NCI-H510A (cell line): ENCODE measurements at regions not wholly inside any gene's neighbourhood (a gene's known extent, or its start where the extent isn't known, plus 50 kb on each side); places are given as distances from the start of the nearest gene placed in this dataset.
"Not testable (repeated sequence)": the region's sequence is repeated elsewhere in the genome, so short reads cannot be mapped to it uniquely, and the experiment has no call there.

ENCODE experiments used
- DNase-seq: peaks from one replicate; lab custom pipeline; 2025; lab: John Stamatoyannopoulos, UW

DNA sequence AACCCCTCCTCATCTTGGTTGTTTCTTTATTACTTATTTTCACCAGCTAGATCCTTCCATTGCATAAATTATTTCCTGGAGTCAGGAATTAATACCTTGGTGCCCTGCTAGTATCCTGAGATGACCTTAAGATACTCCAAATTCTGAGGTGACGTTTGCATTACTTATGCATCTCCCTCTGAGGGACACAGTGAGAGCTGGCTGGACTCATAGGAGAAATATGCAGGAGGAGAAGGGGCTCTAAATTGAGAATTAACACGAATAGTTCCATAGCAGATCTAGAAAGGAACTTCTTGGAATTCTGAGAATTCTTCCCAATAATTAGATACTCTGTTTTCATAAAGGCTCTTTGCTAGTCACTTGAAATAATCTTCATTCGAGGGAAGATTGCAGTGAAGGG is 310.6 kb upstream of the ZEB2 start:
- no peak for DNase-seq

DNA sequence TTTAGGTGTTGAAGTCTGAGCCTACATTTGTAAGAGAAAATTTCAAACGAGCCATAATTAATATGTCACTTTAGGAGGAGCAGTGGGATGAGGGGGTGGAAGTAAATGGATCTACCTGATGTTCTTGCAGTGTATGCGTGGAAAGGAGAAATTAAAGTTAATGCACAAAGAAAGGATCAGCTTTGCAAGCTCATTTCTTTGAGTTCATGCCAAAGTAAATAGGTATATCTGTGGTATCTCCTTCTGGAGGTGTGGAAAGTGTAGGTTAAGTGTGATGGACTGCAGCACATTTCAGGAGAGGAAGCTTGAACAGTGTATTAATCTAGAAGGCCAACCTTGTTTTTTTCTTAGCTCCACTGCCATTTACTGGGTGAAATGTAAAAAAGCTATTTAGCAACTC is 307.5 kb upstream of the ZEB2 start:
- no peak for DNase-seq

DNA sequence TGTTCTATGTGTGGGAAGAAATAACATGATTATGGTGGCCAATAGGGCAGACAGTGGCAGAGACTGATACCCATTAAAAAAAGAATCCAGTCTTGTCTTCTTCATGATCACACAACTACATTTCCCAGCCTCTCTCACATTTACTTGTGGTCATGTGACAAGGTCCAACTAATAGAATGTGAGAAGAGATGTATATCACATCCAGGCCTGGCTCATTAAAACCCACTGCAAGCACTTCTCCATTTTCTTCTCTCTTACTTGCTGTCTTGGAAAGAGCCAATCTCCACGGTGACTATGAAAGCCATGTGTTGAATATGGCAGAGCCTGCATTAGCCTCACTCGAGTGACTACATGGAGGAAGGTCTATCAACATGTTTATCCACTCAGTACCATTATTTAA is 306.2 kb upstream of the ZEB2 start:
- no peak for DNase-seq

DNA sequence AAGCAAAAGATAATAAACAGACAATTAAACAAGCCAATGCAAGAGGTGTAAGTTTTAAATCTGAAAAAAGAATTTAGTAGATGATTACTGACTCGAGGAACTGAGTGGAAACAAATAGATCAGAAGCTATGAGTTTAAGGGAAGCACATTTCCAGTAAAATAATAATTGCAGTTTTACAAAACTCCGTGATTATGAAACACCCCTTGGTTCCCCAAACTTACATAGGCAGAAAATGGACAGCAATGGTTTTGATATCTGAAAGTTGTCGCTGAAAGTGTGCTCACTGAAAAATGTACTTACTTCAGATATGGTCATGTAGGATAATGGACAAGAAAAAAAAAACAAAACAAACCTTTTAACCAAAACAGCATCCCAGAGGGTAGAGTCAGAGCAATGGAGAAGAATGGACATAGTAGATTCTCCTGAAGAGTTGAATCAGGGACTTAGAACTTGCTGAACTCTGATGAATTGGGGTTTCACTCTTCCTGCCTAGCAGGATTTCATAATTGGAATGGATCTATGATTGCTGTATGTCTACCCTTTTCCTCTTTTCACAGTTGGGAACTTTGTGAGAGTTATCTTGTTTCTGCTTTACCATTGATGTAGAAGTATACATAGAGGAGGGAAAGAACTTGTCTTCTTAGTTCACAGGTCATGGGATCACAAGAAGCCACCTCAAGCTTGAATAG is 305.6 kb upstream of the ZEB2 start:
- no peak for DNase-seq

DNA sequence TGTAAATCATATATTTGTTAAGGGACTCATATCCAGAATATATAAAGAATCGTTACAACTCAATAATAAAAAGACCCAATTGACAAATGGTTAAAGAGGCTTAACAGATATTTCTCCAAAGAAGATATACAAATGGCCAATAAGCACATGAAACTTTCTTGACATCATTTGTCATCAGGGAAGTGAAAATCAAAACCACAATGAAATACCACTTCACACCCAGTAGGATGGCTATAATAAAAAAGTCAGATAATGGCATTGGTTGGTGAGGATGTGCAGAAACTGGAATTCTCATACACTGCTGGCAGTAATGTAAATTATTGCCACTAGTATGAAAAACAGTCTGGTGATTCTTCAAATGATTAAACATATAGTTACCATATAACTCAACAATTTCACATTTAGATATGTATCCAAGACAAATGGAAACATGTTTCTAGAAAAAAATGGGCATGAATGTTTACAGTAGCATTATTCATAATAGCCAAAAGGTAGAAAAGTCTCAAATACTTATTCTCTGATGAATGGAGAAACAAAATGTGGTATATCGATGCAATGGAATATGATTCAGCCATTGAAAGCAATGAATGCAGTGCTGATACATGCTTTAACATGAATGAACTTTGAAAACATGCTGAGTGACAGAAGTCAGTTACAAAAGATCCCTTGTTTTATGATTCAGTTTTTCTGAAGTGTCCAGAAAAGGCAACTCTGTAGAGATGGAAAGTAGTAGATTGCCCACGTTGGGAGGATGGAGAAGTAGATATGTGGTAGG is 304.6 kb upstream of the ZEB2 start:
- DNase-seq, result no peak

DNA sequence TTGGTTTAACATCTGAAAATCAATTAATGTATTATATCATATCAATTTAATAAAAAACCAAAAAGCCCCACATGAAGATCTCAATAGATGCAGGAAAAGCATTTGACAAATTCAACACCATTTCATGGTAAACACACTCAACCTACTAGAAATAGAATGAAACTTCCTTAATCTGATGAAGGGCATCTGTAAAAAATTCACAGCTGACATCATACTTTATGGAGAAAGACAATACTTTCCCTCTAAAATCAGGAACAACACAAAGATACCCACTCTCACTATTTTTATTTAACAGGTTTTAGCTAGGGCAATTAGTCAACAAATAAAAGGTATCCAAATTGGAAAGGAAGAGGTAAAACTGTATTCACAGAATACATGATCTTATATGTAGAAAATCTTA is 303.0 kb upstream of the ZEB2 start:
- no peak for DNase-seq

DNA sequence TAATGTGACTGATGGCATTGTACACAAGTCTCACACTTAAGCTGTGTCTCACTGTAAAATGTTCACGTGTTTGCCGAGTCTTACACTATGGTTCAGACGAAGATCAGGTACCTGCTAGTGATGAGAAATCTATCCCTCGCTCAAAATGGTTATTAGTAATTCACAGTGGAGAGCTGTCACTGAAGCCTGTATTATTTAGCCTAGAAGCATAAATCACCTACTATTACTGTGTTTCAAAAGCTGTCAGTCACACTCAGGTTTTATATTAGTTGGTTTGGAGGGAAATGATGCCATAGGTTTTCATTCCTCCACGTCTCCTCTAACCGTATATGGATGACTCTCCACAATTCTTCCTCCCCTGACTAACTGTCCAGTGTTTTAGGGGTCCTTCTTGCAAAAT is 292.4 kb upstream of the ZEB2 start:
- DNase-seq, result no peak

DNA sequence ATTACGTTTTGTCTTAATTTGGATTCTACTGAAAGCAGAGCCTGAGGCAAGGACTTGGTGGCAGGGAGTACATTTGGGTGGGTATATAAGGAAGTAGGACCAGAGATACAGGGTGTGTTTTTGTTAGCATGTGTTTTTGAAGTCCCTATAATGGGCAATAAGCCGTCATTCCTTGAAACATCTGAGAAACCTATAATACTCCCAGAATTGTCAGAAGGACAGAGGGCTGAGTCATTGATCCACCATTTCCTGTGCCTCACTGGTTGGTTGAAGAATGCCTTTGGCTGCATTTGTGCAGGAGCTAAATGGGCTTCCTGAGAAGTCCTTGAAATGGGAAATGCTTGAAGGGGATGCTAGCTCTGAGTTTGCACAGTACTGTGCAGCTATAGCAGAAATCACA is 281.8 kb upstream of the ZEB2 start:
- no peak for DNase-seq

DNA sequence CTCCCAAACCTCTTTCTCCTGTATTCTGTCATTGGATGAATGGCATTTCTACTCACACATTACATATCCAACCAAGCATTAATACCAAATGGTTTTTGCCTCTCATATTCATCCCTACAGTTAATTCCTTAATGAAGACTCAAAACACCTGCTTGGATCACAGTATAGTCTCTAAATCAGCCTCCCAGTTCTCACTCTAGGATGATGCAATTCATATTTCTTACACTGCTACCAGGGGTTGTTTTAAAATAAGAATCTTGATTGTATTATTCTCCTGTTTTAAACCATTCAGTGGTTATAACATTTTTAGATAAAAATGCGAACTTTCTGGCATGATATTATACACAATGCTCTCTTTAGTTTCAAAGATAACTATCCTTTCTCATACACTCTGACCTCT is 281.4 kb upstream of the ZEB2 start:
- DNase-seq, result no peak

DNA sequence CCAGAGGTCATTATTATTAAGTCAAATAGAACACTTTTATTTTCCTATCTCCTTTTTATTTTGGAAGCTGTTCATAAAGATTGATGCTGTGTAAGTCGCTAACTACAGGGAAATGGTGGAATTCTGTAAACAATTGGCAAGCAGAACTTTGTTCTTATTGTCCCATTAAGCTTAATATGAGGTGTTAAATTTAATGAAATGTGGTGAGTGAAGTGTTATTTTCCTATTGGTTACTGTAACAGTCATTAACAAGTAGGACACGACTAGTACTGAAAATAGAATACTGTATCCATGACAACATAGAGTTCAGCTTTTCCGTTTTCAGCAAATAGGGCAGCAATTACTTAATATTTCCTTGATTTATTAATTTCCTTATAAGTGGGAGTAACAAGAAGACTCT is 279.1 kb upstream of the ZEB2 start:
- DNase-seq, result no peak

DNA sequence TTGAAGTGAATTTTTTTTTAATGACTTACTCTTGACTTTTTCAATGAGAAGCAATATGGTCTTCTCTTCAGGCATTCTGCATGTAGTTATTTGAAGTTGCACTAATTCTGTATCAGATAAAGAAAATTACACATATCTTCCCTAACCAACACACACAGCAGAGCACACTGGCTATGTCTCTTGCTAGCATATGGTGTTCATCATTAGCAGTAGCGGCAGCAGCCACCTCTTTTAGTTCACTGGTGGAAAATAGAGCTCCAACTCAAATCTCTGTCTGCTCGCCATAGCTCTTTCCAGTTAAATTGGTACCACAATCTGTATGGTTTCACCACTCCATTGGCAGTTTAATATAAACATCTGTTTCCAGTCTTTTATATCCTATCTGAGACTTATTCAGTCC is 278.1 kb upstream of the ZEB2 start:
- DNase-seq, result no peak

DNA sequence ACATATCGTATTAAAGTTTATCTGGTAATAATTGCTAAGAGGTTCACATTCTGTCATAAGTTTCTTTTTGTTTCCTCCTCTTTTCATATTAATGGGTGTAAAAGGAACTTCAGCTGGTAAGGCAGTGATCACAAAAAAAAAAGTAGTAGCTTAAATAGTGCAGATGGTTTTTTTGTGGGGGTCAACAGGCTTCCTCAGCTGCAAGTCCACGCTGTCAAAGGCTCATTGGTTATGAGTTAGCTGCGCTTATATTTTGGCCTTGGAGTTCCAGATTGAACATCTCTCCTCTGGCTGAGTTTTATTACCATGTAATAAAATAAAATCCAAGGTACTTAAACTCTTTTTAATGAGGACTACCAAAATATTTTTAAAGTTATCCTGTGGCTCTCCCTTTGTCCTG is 277.0 kb upstream of the ZEB2 start:
- DNase-seq, result no peak

DNA sequence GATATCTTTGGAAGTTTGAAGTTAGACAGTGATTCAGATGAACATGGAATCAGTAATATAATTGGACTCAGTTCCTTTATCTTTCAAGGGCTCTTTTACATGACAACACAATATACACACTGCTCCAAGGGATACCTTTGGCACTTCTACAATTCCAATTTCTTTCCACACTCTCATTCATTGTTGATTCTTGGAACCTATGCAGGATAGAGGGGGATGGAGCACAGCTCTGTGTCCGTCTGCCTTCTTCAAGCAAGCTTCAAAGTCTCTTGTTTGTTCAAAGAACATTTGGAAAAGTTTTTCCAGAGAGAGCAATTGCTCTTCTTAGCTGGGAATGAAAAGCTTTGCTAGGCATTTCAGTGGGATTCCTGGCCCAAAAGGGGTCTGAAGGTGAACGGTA is 276.2 kb upstream of the ZEB2 start:
- DNase-seq, result no peak

DNA sequence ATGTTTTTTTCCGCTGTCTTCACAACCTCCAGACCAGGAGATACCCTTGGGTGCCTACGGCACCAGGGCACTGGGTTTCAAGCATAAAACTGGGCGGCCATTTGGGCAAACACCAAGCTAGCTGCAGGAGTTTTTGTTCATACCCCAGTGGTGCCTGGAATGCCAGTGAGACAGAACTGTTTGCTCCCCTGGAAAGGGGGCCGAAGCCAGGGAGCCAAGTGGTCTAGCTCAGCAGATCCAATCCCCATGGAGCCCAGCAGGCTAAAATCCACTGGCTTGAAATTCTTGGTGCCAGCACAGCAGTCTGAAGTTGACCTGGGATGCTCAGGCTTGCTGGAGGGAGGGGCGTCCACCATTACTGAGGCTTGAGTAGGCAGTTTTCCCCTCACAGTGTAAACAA is 265.3 kb upstream of the ZEB2 start:
- DNase-seq, result no peak

DNA sequence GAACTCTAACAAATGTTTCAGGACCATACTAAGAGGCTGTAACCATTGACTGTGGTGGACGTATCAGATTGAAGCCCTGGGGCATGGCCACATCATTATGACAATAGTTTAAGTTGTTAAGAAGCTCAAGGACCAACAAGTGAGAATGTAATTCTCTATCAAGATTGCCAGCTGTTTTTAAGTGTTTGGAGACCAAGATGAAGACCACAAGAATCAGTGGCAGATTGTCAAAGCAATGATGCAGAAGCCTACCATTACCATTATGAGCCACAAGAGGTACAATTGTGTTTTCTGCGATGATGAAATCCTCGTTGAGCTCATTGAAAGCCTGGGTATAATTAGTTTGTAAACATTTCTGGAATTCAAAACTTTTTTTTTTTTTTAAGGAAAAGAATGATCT is 261.1 kb upstream of the ZEB2 start:
- DNase-seq, result no peak

DNA sequence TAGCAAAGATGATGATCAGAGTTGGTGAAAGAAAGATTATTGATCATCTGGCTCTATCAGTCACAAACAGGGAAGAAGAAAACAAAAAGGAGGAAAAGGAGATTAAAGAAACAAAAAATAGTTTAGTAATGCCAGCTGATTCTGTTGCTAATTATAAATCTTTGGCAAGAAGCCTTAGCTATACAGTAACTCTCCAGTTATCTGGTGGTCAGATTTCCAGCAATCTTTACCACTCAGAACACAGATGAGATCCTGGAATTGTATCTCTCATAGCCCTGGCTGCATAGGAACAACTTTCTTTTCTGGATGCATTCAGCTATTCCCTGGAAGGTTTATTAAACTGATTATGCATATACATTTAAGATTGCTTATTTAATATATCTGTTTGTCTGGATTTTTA is 256.8 kb upstream of the ZEB2 start:
- no peak for DNase-seq

DNA sequence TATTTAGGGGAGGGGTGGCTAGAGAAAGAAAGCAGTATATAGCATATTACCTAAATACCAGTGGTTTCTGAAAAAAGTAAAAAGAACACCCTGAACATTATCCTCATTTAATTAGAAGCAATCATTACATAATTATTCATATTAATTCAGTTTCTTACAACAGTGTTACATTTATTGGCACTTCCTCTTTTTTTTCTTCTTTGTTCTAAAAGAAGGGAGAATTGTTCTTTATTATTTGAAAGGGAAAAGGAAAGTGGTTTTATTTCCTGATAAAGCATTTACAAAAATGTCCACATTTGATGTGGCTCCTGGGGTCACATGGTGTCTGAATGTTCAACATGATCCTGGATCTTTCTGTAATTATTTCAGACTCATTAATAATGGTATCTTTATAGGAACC is 254.9 kb upstream of the ZEB2 start:
- no peak for DNase-seq

DNA sequence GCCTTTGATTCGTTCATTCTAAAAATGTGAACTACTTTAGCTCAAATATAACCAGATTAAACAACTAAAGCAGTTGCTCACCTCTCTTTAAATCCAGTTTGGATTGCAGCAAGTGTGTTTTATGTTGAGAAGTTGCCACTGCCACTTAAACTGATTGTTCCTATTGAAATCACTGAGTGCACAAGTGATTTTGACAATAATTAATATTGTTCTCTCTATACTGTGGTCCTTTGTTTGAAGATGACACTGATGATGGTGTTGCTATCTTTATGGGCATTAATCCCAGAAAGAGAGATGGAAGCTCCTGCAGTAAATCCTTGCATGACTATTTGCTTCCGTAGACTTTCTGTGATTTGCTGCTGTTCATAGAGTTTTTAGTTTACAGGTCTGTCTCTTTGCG is 251.4 kb upstream of the ZEB2 start:
- no peak for DNase-seq

DNA sequence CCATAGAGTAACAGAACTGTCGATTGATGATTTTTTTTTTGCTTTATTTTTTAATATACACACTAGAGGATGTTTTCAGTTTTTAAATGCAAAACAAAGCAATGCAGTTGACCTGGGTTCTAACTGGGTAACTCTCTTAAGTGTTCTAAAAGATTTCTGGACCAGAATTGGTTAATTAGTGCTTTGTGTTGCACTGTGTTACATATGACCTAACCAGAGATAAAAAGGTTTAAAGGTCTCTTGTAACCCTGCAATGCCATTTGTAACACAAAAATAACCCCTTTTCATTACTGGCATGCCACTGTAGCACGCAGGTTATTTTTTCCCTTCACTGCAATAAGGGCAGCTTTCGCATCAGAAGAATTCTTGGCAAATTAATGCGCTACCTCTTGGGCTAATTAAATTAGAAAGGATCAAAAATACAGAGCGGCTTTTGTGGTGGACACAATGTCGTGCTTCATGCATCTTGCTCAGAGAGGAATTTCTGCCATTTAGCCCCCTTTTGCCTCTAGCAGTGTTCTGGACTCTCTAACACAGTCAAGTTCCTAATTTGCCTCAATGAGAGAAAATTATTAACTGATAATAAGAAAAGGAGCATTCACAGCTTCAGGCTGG is 250.8 kb upstream of the ZEB2 start:
- no peak for DNase-seq

DNA sequence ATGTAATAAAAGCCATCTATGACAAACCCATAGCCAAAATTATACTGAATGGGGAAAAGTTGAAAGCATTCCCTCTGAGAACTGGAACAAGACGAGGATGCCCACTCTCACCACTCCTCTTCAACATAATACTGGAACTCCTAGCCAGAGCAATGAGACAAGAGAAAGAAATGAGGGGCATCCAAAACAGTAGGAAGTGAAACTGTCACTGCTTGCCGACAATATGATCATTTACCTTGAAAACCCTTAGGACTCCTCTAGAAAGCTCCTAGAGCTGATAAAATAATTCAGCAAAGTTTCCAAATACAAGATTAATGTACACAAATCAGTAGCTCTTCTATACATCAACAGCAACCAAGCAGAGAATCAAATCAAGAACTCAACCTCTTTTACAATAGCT is 241.0 kb upstream of the ZEB2 start:
- DNase-seq, result not testable (repeated sequence)

DNA sequence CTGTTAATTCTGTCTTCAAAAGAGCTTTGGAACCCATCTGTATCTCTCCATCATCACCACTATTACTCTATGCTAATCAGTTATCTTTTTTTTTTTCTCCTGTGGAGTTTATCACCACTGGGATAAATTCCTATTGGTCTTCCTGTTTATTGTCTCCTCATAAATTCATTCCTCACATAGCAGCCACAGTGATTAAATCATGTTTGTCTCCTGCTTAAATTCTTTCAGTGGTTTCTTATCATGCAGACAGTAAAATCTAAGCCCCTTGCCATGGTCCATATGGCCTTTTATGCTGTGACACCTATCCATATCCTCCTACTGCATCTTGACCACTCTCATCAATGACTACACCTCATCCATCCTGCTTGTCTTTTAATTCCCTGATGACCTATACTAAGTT is 239.8 kb upstream of the ZEB2 start:
- no peak for DNase-seq

DNA sequence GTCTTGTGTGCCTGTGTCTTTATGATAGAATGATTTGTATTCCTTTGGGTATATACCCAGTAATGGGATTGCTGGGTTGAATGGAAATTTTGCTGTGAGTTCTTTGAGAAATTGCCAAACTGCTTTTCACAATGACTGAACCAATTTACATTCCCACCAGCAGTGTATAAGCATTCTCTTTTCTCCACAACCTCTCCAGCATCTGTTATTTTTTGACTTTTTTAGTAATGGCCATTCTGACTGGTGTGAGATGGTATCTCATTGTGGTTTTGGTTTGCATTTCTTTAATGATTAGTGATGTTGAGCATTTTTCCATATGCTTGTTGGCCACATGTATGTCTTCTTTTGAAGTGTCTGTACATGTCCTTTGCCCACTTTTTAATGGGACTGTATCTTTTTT is 238.3 kb upstream of the ZEB2 start:
- not testable (repeated sequence) for DNase-seq

DNA sequence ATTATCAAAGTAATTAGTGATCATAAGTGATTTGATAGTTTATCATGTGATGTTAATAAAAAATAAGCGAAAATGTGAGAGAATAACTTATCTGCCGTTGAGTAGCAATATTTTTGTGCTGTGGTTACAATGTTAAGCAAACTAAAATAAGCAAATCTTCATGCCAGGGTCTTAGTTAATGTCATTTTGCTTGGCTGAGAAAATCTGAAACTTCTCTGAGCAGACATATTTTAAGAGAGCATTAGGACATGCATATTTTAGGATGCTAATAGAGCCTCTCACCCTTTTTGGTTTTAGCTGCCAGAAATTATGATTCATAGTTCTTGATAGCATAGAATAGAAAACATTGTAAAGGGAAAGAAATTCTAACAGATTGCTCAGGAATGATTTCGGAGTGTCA is 233.5 kb upstream of the ZEB2 start:
- DNase-seq, result no peak
